ENCODE measurements at regions not wholly inside any gene's neighbourhood (a gene's known extent, or its start where the extent isn't known, plus 50 kb on each side); places are given as distances from the start of the nearest gene placed in this dataset.

DNA sequence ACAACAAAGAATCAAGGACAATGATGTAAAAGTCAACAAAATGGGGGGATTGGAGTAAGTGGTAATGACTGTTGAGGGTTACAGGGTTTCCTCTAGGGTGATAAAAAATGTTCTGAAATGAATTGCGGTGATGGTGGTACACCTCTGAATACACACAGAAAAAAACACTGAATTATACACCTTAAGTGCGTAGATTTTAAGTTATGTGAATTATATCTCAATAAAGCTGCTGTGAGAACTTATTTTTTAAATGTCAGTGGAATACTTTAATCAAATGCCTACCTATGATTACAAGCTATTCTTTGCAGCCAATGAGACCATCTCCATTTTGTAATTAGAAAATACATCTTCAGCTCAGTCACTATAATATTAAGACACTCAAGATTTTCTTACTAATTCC is 53.5 kb downstream of the ZNF608 start:
- ChIA-PET CTCF (no interaction called here), POLR2A (ENCODE audit: low non-redundant PET) (no interaction called here)
- Histone ChIP-seq H3K9me3 (ENCODE audit: low read depth, low read length, poor library complexity, severe bottlenecking) (no peaks in the 10 kb centered on the region), H3K36me3 (ENCODE audit: insufficient read depth, low read length, poor library complexity, severe bottlenecking) (no peaks in the 10 kb centered on the region), H3K27ac (ENCODE audit: low read depth, low read length, poor library complexity, severe bottlenecking) (no peak overlapping the region), H3K4me1 (ENCODE audit: insufficient read depth, low read length, poor library complexity, severe bottlenecking) (no peaks in the 10 kb centered on the region), H3K27me3 (replicated peaks; ENCODE audit: insufficient read depth, low read depth, low read length, poor library complexity) (no peaks in the 10 kb centered on the region), H3K4me3 (ENCODE audit: low read depth, low read length, poor library complexity, severe bottlenecking) (no peak overlapping the region)
- intact Hi-C loops (cut with micrococcal nuclease; ENCODE audit: unreplicated experiment): no loop called here
- BruUV-seq (replicated peaks): no TSS peak
- TF ChIP-seq, protein P1, sequence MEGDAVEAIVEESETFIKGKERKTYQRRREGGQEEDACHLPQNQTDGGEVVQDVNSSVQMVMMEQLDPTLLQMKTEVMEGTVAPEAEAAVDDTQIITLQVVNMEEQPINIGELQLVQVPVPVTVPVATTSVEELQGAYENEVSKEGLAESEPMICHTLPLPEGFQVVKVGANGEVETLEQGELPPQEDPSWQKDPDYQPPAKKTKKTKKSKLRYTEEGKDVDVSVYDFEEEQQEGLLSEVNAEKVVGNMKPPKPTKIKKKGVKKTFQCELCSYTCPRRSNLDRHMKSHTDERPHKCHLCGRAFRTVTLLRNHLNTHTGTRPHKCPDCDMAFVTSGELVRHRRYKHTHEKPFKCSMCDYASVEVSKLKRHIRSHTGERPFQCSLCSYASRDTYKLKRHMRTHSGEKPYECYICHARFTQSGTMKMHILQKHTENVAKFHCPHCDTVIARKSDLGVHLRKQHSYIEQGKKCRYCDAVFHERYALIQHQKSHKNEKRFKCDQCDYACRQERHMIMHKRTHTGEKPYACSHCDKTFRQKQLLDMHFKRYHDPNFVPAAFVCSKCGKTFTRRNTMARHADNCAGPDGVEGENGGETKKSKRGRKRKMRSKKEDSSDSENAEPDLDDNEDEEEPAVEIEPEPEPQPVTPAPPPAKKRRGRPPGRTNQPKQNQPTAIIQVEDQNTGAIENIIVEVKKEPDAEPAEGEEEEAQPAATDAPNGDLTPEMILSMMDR (conservative IDR thresholded peaks at IDR 0.05; ENCODE audit: low read depth, low read length): no peak
- no peak for TF ChIP-seq EZH2 (IDR thresholded peaks at IDR 0.05; ENCODE audit: borderline replicate concordance, low read depth, low read length, poor library complexity, severe bottlenecking)
- DNase-seq (ENCODE audit: low spot score): no peak

DNA sequence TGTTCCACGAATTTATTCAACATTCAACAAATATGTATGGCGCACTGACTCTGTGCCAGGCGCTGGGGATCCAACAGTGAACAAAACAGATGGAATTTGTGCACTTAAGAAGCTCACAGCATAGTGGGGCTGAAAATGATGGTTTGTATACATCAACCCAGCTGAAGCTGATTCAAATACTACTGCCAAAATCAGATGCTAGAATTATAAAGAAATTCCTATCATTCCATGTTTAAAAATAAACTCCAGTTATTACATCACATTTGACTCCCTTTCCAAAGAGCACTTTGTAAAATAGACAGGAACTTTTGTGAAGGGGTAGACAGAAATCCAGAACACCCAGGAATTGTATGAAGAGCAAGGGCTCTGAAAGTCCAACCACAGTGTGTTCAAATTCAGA is 54.1 kb downstream of the ZNF608 start:
- no peaks in the 10 kb centered on the region for H3K36me3 ChIP-seq (ENCODE audit: insufficient read depth, low read length, poor library complexity, severe bottlenecking)
- DNase-seq (ENCODE audit: low spot score): no peak

DNA sequence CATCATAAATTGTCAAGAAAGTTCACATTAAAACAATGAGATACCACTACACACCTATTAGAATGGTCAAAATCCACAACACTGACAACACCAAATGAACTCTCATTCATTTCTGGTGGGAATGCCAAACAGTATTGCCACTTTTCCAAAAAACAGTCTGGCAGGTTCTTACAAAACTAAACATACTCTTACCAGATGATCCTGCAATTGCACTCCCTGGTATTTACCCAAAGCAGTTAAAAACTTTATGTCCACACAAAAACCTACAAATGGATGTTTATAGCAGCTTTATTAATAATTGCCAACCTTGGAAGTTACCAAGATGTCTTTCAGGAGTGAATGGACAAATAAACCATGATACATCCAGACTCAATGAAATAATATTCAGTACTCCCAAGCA is 56.8 kb downstream of the ZNF608 start:
- TF ChIP-seq, protein P1 (conservative IDR thresholded peaks at IDR 0.05; ENCODE audit: low read depth, low read length): no peak
- TF ChIP-seq EZH2 (IDR thresholded peaks at IDR 0.05; ENCODE audit: borderline replicate concordance, low read depth, low read length, poor library complexity, severe bottlenecking): no peak
- Histone ChIP-seq H3K27me3 (replicated peaks; ENCODE audit: insufficient read depth, low read depth, low read length, poor library complexity) (no peaks in the 10 kb centered on the region), H3K36me3 (ENCODE audit: insufficient read depth, low read length, poor library complexity, severe bottlenecking) (no peaks in the 10 kb centered on the region), H3K4me3 (ENCODE audit: low read depth, low read length, poor library complexity, severe bottlenecking) (no peak overlapping the region), H3K9me3 (ENCODE audit: low read depth, low read length, poor library complexity, severe bottlenecking) (no peaks in the 10 kb centered on the region), H3K4me1 (ENCODE audit: insufficient read depth, low read length, poor library complexity, severe bottlenecking) (no peaks in the 10 kb centered on the region), H3K27ac (ENCODE audit: low read depth, low read length, poor library complexity, severe bottlenecking) (no peak overlapping the region)
- BruUV-seq (replicated peaks): no TSS peak
- intact Hi-C loops (cut with micrococcal nuclease; ENCODE audit: unreplicated experiment): no loop called here
- POLR2A ChIA-PET (ENCODE audit: low non-redundant PET): no interaction called here
- DNase-seq (ENCODE audit: low spot score): no peak
- CTCF ChIA-PET: no interaction called here

More for the DNA sequence above, 54.1 kb downstream of the ZNF608 start:
- Histone ChIP-seq H3K9me3 (ENCODE audit: low read depth, low read length, poor library complexity, severe bottlenecking) (no peaks in the 10 kb centered on the region), H3K27ac (ENCODE audit: low read depth, low read length, poor library complexity, severe bottlenecking) (no peak overlapping the region), H3K27me3 (replicated peaks; ENCODE audit: insufficient read depth, low read depth, low read length, poor library complexity) (no peaks in the 10 kb centered on the region), H3K4me3 (ENCODE audit: low read depth, low read length, poor library complexity, severe bottlenecking) (no peak overlapping the region), H3K4me1 (ENCODE audit: insufficient read depth, low read length, poor library complexity, severe bottlenecking) (no peaks in the 10 kb centered on the region)
- no peak for TF ChIP-seq EZH2 (IDR thresholded peaks at IDR 0.05; ENCODE audit: borderline replicate concordance, low read depth, low read length, poor library complexity, severe bottlenecking)
- TF ChIP-seq, protein P1 (conservative IDR thresholded peaks at IDR 0.05; ENCODE audit: low read depth, low read length): no peak
- BruUV-seq (replicated peaks): no TSS peak
- intact Hi-C loops (cut with micrococcal nuclease; ENCODE audit: unreplicated experiment): no loop called here
- ChIA-PET POLR2A (ENCODE audit: low non-redundant PET) (no interaction called here), CTCF (no interaction called here)
